CD4-positive, alpha-beta T cell treated with Interleukin-12 subunit alpha and Interleukin-12 subunit beta, for 1 hour (primary cell): ENCODE measurements at regions not wholly inside any gene's neighbourhood (a gene's known extent, or its start where the extent isn't known, plus 50 kb on each side); places are given as distances from the start of the nearest gene placed in this dataset.
"Not testable (repeated sequence)": the region's sequence is repeated elsewhere in the genome, so short reads cannot be mapped to it uniquely, and the experiment has no call there.

ENCODE experiments used
- DNase-seq: peaks from one replicate; pipeline ENCODE4 v3.0.0-alpha.2; 2020

- no peak for DNase-seq
These were observed 428.1 kb upstream of the ID2 start for GRCh38 chr2:8253781-8254180.

DNA sequence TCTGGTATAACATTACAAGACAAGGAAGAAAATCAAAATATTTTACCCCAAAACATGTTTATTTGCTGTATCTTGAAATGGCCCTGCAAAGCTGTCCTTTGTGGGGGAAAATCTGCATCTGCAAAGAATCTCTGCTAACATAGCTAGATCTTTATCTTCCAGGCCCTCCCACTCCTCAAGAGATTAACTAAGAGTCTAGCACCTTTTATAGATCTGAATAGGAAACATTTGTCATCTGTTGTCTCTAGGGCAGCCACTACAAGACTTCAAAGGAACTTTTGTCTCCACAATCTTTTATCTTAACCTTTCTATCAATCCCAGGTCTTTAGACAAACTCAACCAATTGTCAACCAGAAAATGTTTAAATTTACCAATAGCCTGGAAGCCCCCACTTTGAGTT lies 427.6 kb upstream of the ID2 start:
- not testable (repeated sequence) for DNase-seq

DNA sequence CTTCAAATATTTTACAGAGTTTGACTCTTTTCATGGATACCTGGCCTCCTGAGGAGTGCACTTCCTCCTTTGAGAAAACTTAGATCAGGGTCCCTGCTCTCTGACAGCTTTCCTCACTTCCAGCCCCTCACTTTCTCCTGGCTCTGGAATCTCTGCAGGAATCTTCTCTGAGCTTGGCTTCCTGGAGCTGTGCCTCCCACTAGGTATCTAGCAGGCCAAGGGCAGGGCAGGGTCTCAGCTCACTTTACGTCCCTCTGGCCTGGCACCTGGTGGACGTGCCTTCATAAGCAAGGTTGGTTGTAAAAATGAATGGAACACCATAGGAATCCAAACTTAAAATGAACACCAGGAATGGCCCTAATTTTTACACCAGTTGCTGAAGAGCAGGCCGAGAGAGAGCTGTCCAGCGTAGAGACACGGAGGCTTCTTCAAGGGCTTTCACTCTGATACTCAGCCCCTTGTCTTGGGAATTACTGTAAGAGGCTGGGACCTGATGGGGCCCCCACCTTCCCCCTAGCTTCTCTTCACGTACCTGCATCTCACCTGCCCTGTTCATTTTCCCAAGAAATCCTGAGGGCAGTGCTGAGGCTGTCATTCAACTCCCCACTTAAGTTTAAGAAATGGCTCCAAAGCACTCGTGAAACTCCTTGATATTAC lies 426.9 kb upstream of the ID2 start:
- no peak for DNase-seq

DNA sequence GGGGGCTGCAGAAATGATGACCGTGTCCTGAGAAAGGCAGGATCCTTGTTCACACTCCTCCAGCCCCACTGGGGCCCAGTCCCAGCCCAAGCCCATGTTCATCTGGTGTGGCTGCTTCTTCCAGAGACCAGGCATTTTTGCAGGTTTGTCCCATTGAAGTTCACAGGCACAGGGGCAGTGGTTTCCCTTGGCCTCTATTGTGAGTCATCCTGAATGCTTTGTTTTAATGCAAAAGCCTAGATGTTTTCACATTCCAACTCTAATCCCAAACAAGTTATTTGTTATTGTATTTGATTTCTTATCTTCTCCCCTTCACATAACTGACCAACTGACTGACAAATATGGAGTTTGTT lies 426.4 kb upstream of the ID2 start:
- no peak for DNase-seq

DNA sequence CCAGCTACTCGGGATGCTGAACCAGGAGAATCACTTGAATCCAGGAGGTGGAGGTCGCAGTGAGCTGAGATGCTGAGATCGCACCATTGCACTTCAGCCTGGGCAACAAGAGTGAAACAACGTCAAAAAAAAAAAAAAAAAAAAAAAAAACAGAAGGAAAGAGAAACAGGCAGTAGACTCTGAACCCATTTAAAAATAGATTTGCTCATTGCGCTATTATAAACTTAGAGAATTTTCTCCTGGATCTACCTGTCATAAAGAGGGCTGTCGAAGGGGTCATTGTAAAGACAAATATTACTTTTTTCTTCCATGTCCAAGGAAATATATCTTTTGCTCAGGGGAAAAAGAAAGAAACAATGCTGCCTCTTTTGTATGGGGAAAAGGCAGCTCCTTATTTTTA lies 425.0 kb upstream of the ID2 start:
- DNase-seq: no peak

- no peak for DNase-seq
These were observed 424.4 kb upstream of the ID2 start for GRCh38 chr2:8257502-8257901.

GRCh38 chr2:8258406-8258805 lies 423.4 kb upstream of the ID2 start:
- DNase-seq: no peak

DNA sequence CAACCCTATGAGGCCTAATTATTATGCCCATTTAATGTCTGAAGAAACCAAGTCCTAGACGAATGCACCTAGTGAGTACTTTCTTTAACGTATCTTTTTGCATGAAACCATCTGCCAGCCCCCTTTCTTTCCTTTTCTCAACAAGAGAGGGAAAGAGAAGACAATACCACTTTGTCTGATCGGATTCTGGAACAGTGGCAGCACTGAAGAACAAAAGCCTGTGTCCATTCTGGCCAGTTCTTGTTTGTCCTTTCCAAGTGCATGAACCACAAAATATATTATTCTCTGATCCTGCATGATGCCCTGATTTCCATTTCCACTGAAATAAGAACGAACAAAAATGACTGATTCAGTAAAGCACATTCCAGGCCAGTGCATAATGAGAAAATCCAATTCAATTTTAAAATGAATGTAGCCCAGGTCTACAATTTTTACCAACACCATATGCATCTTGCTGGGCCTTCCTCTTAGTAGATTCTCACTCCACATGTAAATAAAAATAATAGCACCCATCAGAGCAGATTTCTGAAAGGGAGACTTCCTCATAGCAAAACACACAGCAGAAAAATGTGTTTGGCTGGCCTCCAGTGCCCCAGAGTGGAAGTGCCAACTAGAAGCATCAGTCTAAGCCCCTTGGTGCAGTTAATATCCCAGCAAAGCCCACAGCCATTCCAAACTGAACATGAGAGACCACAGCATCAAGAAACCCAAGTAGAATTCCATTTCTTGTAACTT lies 422.6 kb upstream of the ID2 start:
- no peak for DNase-seq

- no peak for DNase-seq
These were observed 422.0 kb upstream of the ID2 start for GRCh38 chr2:8259841-8260178.

DNA sequence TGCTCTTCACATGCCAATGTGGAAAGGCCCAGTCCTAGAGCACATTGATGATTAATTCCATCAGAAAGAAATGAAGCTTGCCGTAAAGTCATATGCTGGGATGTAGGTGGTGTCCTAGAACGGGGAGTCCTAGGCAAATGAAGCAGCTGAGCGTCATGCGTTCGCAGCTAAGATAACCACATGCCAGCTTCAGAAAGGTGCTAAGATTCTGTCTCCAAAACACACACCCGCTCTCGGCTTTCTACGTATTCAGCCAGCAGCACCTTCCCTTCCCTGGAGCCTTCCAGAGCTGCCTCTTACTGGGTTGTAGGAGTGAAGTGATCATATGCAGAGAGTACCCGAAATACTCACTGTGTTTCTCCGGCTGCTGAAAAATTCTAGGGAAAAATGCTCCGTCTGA lies 421.6 kb upstream of the ID2 start:
- DNase-seq: no peak

DNA sequence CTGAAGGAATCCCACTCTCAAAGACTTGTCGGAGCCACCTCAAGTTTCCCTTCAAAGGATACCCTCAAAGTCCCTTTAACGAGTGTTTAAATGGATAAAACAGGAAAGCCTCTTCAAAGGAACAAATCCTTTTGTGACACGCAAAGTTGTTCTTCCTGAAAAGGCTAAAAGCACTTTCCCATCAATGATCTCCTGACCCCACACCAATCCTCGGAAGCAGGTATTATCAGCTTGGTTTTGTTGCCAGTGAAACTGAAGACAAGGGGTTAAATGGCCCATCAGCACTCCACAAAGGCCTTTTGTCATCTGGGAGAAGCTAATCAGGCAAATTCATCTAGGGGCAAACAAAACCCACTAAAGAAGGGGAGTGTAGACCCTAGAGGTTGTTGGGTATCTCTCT lies 418.0 kb upstream of the ID2 start:
- DNase-seq: no peak

DNA sequence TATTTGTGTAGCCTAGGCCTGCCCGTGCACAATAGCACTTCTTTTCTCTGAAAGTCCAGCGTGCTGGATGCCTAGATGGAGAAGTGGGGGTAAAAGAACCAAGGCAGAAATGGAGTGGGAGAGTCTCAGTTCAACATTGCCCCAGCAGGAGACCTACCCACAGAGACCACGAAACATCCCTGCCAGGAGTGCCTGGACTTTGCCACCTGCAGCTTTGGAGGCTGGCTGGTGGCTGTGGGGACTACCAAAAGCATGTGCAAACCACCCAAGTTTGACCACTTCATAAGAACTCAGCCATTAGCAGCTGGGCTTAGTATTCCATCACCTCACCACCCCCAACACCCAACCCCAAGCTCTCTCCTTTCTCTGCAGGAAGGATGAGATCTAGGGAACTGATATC lies 416.9 kb upstream of the ID2 start:
- DNase-seq: no peak

DNA sequence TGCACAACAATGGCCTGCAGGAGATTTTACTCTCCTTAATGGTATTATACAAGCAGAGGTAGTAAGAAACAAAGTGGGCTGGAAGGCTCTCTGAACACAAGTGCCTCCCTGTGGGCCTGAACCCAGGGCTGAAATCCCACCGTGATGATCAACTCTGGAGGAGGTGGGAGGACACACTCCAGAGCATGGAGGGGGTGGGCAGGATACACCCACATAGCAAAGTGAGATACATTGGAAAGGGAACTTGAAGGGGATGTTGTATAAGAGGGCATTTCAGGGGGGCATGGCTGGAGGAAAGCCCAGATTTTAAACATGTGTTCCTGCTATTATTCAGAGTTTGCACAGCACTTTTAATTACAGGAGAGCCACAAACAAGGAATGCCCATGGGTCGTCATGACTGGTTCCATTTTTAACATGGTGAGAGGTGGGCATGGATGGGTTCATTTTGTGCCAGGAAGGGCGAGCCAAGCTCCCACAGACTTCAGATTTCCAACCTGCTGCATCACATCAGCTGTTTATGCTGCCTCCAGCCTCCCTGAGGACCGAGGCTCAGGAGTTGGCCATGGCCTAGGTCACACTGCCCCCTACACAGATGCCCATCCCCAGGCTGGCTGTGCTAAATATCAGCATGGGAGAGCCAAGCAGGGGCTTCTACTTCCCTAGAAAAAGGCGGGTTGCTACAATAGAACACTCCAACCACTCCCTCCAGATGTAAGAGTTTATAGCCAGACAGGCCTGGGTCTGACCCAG lies 416.2 kb upstream of the ID2 start:
- DNase-seq: no peak

GRCh38 chr2:8266563-8266962 lies 415.3 kb upstream of the ID2 start:
- no peak for DNase-seq

GRCh38 chr2:8267048-8267447 lies 414.8 kb upstream of the ID2 start:
- DNase-seq: no peak

DNA sequence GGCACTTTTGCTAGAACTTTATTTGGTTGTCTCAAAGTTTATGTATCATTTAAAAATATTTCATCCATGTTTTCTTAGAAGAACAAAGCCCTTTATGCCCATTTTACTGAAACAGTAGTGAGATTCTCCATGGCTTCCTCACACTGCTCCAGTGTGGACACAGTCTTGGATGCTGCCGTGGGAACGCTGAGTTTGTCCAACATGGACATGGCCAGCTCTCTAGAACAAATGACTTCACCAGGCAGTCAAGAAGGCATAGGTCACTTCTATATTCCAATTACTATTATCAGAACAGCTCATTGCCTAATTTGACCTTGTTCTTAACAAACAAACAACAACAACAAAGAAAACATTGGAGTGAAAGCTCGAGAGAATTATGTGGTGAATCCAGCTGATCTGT lies 414.1 kb upstream of the ID2 start:
- no peak for DNase-seq

DNA sequence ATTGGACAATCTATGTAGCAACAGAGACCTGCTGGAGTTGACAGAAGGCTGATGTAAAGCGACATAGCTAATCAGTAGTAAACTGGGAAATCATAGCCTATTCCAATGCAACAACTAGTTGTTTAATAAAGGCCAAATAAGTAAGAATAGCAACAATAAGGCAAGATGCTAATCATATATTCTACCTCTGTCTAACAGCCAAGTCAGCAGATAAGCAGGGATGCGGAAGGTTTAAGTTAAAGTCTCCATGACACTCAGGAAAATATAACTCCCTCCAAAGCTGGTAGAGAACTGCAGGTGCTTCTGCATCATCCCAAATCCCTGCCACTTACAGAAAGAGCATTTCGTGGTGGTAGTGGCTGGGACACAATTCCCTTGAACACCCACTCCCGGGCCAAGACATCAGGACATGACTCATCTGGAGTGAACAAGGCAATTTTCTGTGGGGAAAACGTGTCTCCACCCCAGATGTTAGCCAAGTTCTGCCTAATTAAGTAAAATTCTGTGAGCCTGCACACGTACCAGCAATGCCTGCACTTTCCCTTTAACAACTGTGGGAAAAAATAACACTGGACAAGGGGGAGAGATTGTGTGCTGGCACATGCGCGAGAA lies 413.6 kb upstream of the ID2 start:
- no peak for DNase-seq

- DNase-seq: no peak
These were observed 411.2 kb upstream of the ID2 start for GRCh38 chr2:8270699-8271098.

- DNase-seq: no peak
These were observed 410.4 kb upstream of the ID2 start for GRCh38 chr2:8271461-8271860.

DNA sequence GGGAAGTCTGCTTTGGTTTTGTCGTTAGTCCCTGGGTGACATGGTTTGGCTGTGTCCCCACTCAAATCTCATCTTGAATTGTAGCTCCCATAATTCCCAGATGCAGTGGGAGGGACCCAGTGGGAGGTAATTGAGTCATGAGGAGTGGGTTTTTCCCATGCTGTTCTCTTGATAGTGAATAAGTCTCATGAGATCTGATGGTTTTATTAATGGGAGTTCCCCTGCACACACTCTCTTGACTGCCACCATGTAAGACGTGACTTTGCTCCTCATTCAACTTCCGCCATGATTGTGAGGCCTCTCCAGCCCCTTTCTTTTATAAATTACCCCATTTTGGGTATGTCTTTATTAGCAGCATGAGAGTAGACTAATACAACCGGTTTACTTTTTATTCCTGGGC lies 405.8 kb upstream of the ID2 start:
- DNase-seq: no peak

DNA sequence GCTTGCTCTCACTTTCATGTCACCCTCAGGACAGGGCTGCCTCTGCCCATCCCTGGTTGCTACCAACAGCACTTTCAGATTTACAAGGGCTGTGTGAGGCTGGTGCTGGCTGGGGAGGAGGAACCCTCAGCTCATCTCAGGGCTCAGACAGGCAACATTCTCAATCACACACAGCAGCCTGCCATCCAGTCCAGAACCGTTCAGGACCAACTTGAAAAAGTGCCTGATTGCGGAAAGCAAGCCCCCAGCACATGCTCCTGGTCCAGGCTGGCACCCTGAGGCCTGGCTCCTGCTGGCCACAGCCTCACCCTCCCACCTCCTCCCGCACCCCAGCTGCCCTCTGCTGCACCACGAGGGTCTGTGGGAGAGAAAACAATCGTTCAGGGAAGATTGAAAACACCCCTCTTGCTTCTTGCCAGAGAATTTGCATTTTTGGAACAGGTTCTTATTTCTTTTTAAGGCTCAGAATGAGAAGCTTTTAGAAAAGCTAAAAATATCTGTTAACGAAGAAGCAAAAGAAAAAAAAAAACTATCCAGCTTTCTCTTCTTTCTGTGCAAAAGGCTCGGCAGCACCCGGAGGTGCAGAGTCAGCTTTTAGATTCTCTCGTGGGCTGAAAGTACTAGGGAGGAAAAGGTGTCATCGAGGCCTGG lies 403.8 kb upstream of the ID2 start:
- DNase-seq: no peak

GRCh38 chr2:8278709-8279354 lies 403.0 kb upstream of the ID2 start:
- no peak for DNase-seq

GRCh38 chr2:8279506-8279905 lies 402.4 kb upstream of the ID2 start:
- DNase-seq: no peak
